ENCODE measurements at regions not wholly inside any gene's neighbourhood (a gene's known extent, or its start where the extent isn't known, plus 50 kb on each side); places are given as distances from the start of the nearest gene placed in this dataset.
"Not testable (repeated sequence)": the region's sequence is repeated elsewhere in the genome, so short reads cannot be mapped to it uniquely, and the experiment has no call there.

- not testable (repeated sequence) for TF ChIP-seq CHD4 (IDR thresholded peaks at IDR 0.05); POLR2A (IDR thresholded peaks at IDR 0.05; ENCODE audit: low read depth, low read length); EP300 (IDR thresholded peaks at IDR 0.05; ENCODE audit: borderline replicate concordance in 1 of 2, control insufficient read depth in 1 of 2, low read depth in 2 of 2, low read length in 2 of 2); CTCF (IDR thresholded peaks at IDR 0.05 in 2 of 3, conservative IDR thresholded peaks at IDR 0.05 in 1 of 3; ENCODE audit: control insufficient read depth in 2 of 3, extremely low read depth in 1 of 3, insufficient read depth in 1 of 3, low read depth in 3 of 3, low read length in 3 of 3); SUPT20H (IDR thresholded peaks at IDR 0.05; ENCODE audit: borderline replicate concordance, control insufficient read depth, low read depth, low read length); BHLHE40 (IDR thresholded peaks at IDR 0.05; ENCODE audit: borderline replicate concordance in 1 of 2, low read depth in 2 of 2, low read length in 1 of 2); BRCA1 (IDR thresholded peaks at IDR 0.05; ENCODE audit: low read depth, low read length)
- TF ChIP-seq, protein P1, sequence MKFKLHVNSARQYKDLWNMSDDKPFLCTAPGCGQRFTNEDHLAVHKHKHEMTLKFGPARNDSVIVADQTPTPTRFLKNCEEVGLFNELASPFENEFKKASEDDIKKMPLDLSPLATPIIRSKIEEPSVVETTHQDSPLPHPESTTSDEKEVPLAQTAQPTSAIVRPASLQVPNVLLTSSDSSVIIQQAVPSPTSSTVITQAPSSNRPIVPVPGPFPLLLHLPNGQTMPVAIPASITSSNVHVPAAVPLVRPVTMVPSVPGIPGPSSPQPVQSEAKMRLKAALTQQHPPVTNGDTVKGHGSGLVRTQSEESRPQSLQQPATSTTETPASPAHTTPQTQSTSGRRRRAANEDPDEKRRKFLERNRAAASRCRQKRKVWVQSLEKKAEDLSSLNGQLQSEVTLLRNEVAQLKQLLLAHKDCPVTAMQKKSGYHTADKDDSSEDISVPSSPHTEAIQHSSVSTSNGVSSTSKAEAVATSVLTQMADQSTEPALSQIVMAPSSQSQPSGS (IDR thresholded peaks at IDR 0.05; ENCODE audit: low read length): not testable (repeated sequence)
- TF ChIP-seq, protein P2, sequence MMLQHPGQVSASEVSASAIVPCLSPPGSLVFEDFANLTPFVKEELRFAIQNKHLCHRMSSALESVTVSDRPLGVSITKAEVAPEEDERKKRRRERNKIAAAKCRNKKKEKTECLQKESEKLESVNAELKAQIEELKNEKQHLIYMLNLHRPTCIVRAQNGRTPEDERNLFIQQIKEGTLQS (IDR thresholded peaks at IDR 0.05; ENCODE audit: borderline replicate concordance, extremely low read depth, low read depth, low read length): not testable (repeated sequence)
Observed at GRCh38 chr9:42724841-42725835, 541.7 kb downstream of the SPATA31A6 start.

Measured in GM12878 (cell line).